NCI-H1694 treated with DMSO at 0.1 percent for 48 hours (cell line): ENCODE measurements at regions not wholly inside any gene's neighbourhood (a gene's known extent, or its start where the extent isn't known, plus 50 kb on each side); places are given as distances from the start of the nearest gene placed in this dataset.
A peak's percentile ranks its signal among the peaks of the same experiment; 100 is the strongest.

ENCODE experiments used
- DNase-seq: peaks from one replicate; lab custom pipeline; 2025; lab: John Stamatoyannopoulos, UW

GRCh38 chr5:116651653-116652052, 77.0 kb upstream of the SEMA6A start:
- DNase-seq, result no peak

DNA sequence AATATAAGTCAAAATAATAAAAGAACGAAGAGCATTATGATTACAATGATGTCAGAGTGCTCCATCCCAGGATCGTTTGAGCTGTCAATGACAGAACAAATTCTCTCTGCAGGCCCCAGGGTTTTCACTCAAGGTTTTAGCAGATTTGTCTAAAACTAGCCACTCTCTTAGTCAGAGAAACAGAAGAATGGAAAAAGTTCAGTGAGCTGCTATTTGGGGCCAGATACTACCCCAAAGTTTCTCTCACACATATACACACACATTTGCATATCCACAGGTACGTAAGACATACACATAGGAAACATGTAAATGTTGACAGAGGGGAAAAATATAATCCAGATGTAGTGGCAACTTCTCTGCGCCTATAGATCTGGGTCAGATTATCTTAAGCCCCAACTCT, 76.3 kb upstream of the SEMA6A start:
- no peak for DNase-seq

DNA sequence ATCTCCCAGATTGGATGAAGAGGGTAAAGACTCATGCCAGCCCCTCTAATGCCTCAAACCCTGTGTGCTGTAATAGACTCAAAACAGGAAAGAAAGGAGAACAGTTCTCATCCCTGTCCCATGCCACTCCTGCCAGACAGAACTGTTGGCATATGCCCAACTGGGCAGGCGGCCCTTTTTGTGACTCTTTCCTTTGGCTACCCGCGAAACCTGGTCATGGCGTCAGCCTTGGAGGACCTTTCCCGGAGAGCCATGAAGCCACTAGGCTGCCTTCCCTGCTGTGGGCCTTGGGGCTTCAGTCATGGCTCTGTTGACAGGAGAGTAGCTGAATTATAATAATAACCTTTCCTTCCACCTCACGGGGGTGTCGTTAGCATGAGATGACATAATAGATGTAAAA, 75.9 kb upstream of the SEMA6A start:
- DNase-seq, result no peak

DNA sequence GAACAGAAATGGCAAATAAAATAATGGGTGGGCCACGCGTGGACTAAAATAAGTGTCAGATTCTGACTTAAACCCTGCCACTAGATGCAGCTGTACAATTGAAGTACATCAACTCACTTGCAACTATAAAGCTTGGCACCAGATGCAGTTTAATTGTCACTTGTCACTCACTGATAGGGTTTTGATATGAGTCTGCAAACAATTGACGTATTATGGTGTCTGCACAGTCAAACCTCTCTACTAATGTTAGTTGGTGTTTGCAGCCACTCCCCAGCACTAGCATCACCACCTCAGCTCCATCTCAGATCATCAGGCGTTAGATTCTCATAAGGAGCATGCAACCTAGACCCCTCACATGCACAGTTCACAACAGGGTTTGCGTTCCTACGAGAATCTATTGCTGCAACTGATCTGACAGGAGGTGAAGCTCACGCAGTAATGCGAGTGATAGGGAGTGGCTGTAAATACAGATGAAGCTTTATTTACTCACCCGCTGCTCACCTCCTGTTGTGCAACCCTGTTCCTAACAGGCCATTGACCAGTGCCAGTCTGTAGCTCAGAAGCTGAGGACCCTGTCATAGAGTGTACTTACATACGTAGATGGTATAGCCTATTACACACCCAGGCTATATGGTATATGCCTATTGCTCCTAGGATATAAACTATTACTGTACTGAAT, 72.1 kb upstream of the SEMA6A start:
- no peak for DNase-seq

GRCh38 chr5:116645627-116646026, 71.0 kb upstream of the SEMA6A start:
- DNase-seq, result no peak

GRCh38 chr5:116640236-116640635, 65.6 kb upstream of the SEMA6A start:
- no peak for DNase-seq

- no peak for DNase-seq
Measured at GRCh38 chr5:116637149-116637740, 62.6 kb upstream of the SEMA6A start.

DNA sequence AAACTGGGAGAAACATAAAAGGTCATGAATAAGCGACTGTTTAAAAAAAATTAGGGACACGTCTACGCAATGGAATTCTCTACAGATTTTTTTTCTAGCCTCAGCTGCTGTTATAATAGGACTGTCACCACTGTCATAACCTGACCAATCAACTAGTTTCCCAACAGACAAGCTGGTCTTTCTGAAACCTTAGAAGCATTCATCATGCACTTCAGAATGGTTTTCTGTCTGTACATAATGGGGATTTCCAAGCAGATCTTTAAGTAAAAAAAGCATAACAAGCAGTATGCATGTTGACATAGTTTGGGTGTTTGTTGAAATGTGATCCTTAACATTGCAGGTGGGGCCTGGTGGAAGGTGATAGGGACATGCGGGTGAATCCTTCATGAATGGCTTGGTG, 58.3 kb upstream of the SEMA6A start:
- DNase-seq, result no peak

DNA sequence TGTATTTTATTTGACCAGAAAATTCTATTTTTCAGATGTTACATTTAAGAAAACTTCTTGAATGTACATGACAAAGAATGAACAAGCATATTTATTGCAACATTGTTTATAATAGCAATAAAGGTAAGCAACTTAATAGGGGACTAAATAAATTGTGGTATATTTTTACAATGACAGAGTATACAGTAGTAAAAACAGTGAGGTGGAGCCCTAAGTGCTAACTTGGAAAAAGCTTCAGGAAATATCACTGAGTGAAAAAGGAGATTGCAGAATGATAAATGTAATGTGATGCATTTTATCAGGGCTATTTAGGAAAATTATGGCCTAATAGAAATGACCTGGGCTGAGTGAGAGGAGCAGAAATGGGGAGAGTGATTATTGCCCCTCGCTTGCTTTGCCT, 56.5 kb upstream of the SEMA6A start:
- no peak for DNase-seq

GRCh38 chr5:116629168-116629567, 54.5 kb upstream of the SEMA6A start:
- no peak for DNase-seq

- DNase-seq, result no peak
Measured at GRCh38 chr5:116626945-116627679, 52.5 kb upstream of the SEMA6A start.

DNA sequence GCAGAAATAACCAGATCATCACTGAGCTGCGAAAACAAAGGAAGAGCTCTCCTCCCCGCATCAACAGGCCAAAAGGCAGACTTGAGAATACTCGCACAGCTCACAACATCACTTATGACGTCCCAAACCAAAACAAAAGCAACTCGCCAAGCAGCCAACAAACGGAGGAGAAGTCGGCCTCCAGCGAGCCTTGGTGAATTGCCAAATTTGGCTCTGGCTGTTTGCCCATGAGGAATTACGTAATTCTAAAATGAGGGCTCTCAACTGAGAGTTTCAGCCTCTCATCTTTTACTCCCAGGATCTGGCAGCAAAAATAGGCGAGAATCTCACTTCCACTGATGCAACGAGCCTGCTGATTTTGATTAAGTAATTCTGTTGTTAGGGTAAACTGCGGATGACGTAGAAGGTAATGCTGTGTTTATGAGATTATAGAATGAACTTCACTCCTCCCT, 51.7 kb upstream of the SEMA6A start:
- DNase-seq, result peak; percentile 32
